ENCODE measurements at regions not wholly inside any gene's neighbourhood (a gene's known extent, or its start where the extent isn't known, plus 50 kb on each side); places are given as distances from the start of the nearest gene placed in this dataset.

GRCh38 chr17:73802314-73802713 lies 158.1 kb upstream of the SDK2 start:
- WGBS: 48% methylated on average over 4 of the region's 4 CpGs
- no peak for TF ChIP-seq POLR2AphosphoS5 (IDR thresholded peaks at IDR 0.05)
- TF ChIP-seq POLR2A (IDR thresholded peaks at IDR 0.05): no peak
- TF ChIP-seq CTCF (IDR thresholded peaks at IDR 0.05): no peak
- no peak overlapping the region for H3K4me3 ChIP-seq
- no peaks in the 10 kb centered on the region for H3K36me3 ChIP-seq
- DNase-seq (ENCODE audit: low spot score): no peak
- H3K4me1 ChIP-seq (replicated peaks): no peaks in the 10 kb centered on the region
- H3K27ac ChIP-seq: no peak overlapping the region
- peaks cover 7% of the 10 kb centered on the region for H3K27me3 ChIP-seq (replicated peaks; ENCODE audit: insufficient read depth)
- no peaks in the 10 kb centered on the region for H3K9me3 ChIP-seq
- intact Hi-C loops (cut with DNase I): no loop called here

- no peak overlapping the region for H3K4me3 ChIP-seq
- no peaks in the 10 kb centered on the region for H3K4me1 ChIP-seq (replicated peaks)
- H3K9me3 ChIP-seq: no peaks in the 10 kb centered on the region
- H3K27me3 ChIP-seq (replicated peaks; ENCODE audit: insufficient read depth): peaks cover 7% of the 10 kb centered on the region
- intact Hi-C loops (cut with DNase I): no loop called here
- no peaks in the 10 kb centered on the region for H3K36me3 ChIP-seq
- no peak overlapping the region for H3K27ac ChIP-seq
- WGBS: 87% methylated on average over 1 of the region's 1 CpG
- TF ChIP-seq CTCF (IDR thresholded peaks at IDR 0.05) (no peak), POLR2AphosphoS5 (IDR thresholded peaks at IDR 0.05) (no peak), POLR2A (IDR thresholded peaks at IDR 0.05) (no peak)
- DNase-seq (ENCODE audit: low spot score): no peak
Measured at GRCh38 chr17:73802871-73803270, 158.6 kb upstream of the SDK2 start.

GRCh38 chr17:73803964-73804435 lies 159.8 kb upstream of the SDK2 start:
- 33% methylated on average over 4 of the region's 4 CpGs for WGBS
- peaks cover 7% of the 10 kb centered on the region for H3K27me3 ChIP-seq (replicated peaks; ENCODE audit: insufficient read depth)
- H3K4me3 ChIP-seq: no peak overlapping the region
- H3K9me3 ChIP-seq: no peaks in the 10 kb centered on the region
- no peak for TF ChIP-seq CTCF (IDR thresholded peaks at IDR 0.05)
- no peak for TF ChIP-seq POLR2A (IDR thresholded peaks at IDR 0.05)
- no peak for TF ChIP-seq POLR2AphosphoS5 (IDR thresholded peaks at IDR 0.05)
- H3K4me1 ChIP-seq (replicated peaks): no peaks in the 10 kb centered on the region
- DNase-seq (ENCODE audit: low spot score): no peak
- H3K36me3 ChIP-seq: no peaks in the 10 kb centered on the region
- H3K27ac ChIP-seq: no peak overlapping the region
- intact Hi-C loops (cut with DNase I): no loop called here

- TF ChIP-seq POLR2AphosphoS5 (IDR thresholded peaks at IDR 0.05): no peak
- TF ChIP-seq CTCF (IDR thresholded peaks at IDR 0.05): no peak
- no peak for TF ChIP-seq POLR2A (IDR thresholded peaks at IDR 0.05)
- DNase-seq (ENCODE audit: low spot score): no peak
- intact Hi-C loops (cut with DNase I): no loop called here
Measured at GRCh38 chr17:73806768-73807167, 162.5 kb upstream of the SDK2 start.

GRCh38 chr17:73813201-73813600 lies 169.0 kb upstream of the SDK2 start:
- no peaks in the 10 kb centered on the region for H3K4me1 ChIP-seq (replicated peaks)
- H3K36me3 ChIP-seq: no peaks in the 10 kb centered on the region
- H3K9me3 ChIP-seq: no peaks in the 10 kb centered on the region
- no peaks in the 10 kb centered on the region for H3K27me3 ChIP-seq (replicated peaks; ENCODE audit: insufficient read depth)
- WGBS: 85% methylated on average over 5 of the region's 5 CpGs
- no peak for TF ChIP-seq POLR2AphosphoS5 (IDR thresholded peaks at IDR 0.05)
- TF ChIP-seq CTCF (IDR thresholded peaks at IDR 0.05): no peak
- TF ChIP-seq POLR2A (IDR thresholded peaks at IDR 0.05): no peak
- no peak overlapping the region for H3K27ac ChIP-seq
- DNase-seq (ENCODE audit: low spot score): no peak
- H3K4me3 ChIP-seq: no peak overlapping the region
- intact Hi-C loops (cut with DNase I): no loop called here

More at GRCh38 chr17:73806768-73807167, 162.5 kb upstream of the SDK2 start:
- no peaks in the 10 kb centered on the region for H3K4me1 ChIP-seq (replicated peaks)
- no peaks in the 10 kb centered on the region for H3K27me3 ChIP-seq (replicated peaks; ENCODE audit: insufficient read depth)
- H3K4me3 ChIP-seq: no peak overlapping the region
- 100% methylated on average over 1 of the region's 1 CpG for WGBS
- no peak overlapping the region for H3K27ac ChIP-seq
- no peaks in the 10 kb centered on the region for H3K36me3 ChIP-seq
- no peaks in the 10 kb centered on the region for H3K9me3 ChIP-seq

All from prostate gland (tissue), 2 donors.